ENCODE measurements at regions not wholly inside any gene's neighbourhood (a gene's known extent, or its start where the extent isn't known, plus 50 kb on each side); places are given as distances from the start of the nearest gene placed in this dataset.

GRCh38 chr6:132998418-132998817, 184.0 kb downstream of the RPS12 start:
- no peak overlapping the region for H3K56ac ChIP-seq (ENCODE audit: extremely low read depth, insufficient read depth, low read length)
- H3K4me1 ChIP-seq (ENCODE audit: control insufficient read depth, insufficient read depth, low read length) = peaks cover 2% of the 10 kb centered on the region; the same call in 1 of the 2 replicates
- H2AFZ ChIP-seq (replicated peaks; ENCODE audit: low read length, poor library complexity) = no peak overlapping the region
- H2BK15ac ChIP-seq (ENCODE audit: low read depth, low read length) = no peak overlapping the region
- H2BK120ac ChIP-seq (ENCODE audit: low read depth, low read length) = no peak overlapping the region
- TF ChIP-seq SMC3 (IDR thresholded peaks at IDR 0.05; ENCODE audit: low read depth, low read length) (no peak), ELK1 (IDR thresholded peaks at IDR 0.05; ENCODE audit: borderline replicate concordance, low read depth, low read length) (no peak), MXI1 (IDR thresholded peaks at IDR 0.05; ENCODE audit: borderline replicate concordance, low read depth, low read length) (no peak), MAZ (IDR thresholded peaks at IDR 0.05; ENCODE audit: borderline replicate concordance, low read depth, low read length) (no peak), RFX5 (IDR thresholded peaks at IDR 0.05; ENCODE audit: low read depth, low read length) (no peak), BHLHE40 (IDR thresholded peaks at IDR 0.05; ENCODE audit: low read depth, low read length) (no peak), MAFK (IDR thresholded peaks at IDR 0.05; ENCODE audit: low read depth, low read length) (no peak), RAD21 (IDR thresholded peaks at IDR 0.05; ENCODE audit: low read length) (no peak), NFE2L2 (IDR thresholded peaks at IDR 0.05; ENCODE audit: low read depth, low read length) (no peak), CEBPB (IDR thresholded peaks at IDR 0.05; ENCODE audit: low read depth, low read length) (no peak), POLR2A (IDR thresholded peaks at IDR 0.05; ENCODE audit: low read depth, low read length) (no peak), RCOR1 (IDR thresholded peaks at IDR 0.05; ENCODE audit: insufficient replicate concordance, low read length) (no peak), CTCF (conservative IDR thresholded peaks at IDR 0.05; ENCODE audit: low read depth, low read length) (no peak), FOS (IDR thresholded peaks at IDR 0.05; ENCODE audit: low read depth, low read length) (no peak), CHD1 (IDR thresholded peaks at IDR 0.05; ENCODE audit: low read depth, low read length) (no peak), USF2 (IDR thresholded peaks at IDR 0.05; ENCODE audit: low read depth, low read length) (no peak)
- dilution Hi-C loops (cut with HindIII; ENCODE audit: low sequenced_read_pairs, unreplicated experiment) (no loop called here), in situ Hi-C loops (cut with MboI; ENCODE audit: low sequenced_read_pairs) (no loop called here), intact Hi-C loops (cut with micrococcal nuclease) (no loop called here)
- no peaks in the 10 kb centered on the region for H3K36me3 ChIP-seq (ENCODE audit: control insufficient read depth, insufficient read depth, low read length)
- ChIA-PET POLR2A (ENCODE audit: unreplicated experiment) (no interaction called here), CTCF (no interaction called here)
- H3K23ac ChIP-seq (ENCODE audit: low read depth, low read length) = no peak overlapping the region
- no peaks in the 10 kb centered on the region for H3K27me3 ChIP-seq (ENCODE audit: control insufficient read depth, insufficient read depth, low read length)
- no peak overlapping the region for H4K91ac ChIP-seq (ENCODE audit: insufficient read depth, low read depth, low read length)
- no TSS peak for BruUV-seq (replicated peaks)
- H3K9ac ChIP-seq (ENCODE audit: low read depth, low read length) = no peak overlapping the region
- H2BK20ac ChIP-seq (ENCODE audit: low read depth, low read length) = no peak overlapping the region
- H3K9me1 ChIP-seq (ENCODE audit: insufficient read depth, low read length) = no peaks in the 10 kb centered on the region
- no peak overlapping the region for H2BK5ac ChIP-seq (ENCODE audit: low read depth, low read length, poor library complexity, severe bottlenecking)
- no peak overlapping the region for H3K27ac ChIP-seq (ENCODE audit: insufficient read depth, low read length)
- ATAC-seq (ENCODE audit: low read depth) (peak; percentile 54), DNase-seq (no peak)
- H4K5ac ChIP-seq (ENCODE audit: low read depth, low read length) = no peak overlapping the region
- H3K18ac ChIP-seq (ENCODE audit: low read depth, low read length) = 0 out of 2 replicates have a peak overlapping the region, but pooled peaks have one; percentile 39
- no peak overlapping the region for H3K4ac ChIP-seq (ENCODE audit: low read depth, low read length)
- H3K4me2 ChIP-seq (ENCODE audit: low read depth, low read length) = no peak overlapping the region
- no peaks in the 10 kb centered on the region for H4K20me1 ChIP-seq (ENCODE audit: insufficient read depth, low read length)
- H2AK5ac ChIP-seq (ENCODE audit: low read depth, low read length) = no peak overlapping the region
- no peak overlapping the region for H3K14ac ChIP-seq (replicated peaks; ENCODE audit: low read depth, low read length)
- H3K9me3 ChIP-seq (ENCODE audit: control insufficient read depth, insufficient read depth, low read length) = no peaks in the 10 kb centered on the region
- no peak overlapping the region for H3K4me3 ChIP-seq (ENCODE audit: insufficient read depth, low read depth, low read length)
- H3K79me1 ChIP-seq (ENCODE audit: low read depth in 1 of 2, low read length in 2 of 2) = no peaks in the 10 kb centered on the region
- no peak overlapping the region for H2AK9ac ChIP-seq (replicated peaks; ENCODE audit: low read depth, low read length, poor library complexity)
- no peak overlapping the region for H4K8ac ChIP-seq (ENCODE audit: low read depth in 2 of 2, low read length in 2 of 2)

All from IMR-90 (cell line).